ENCODE measurements at regions not wholly inside any gene's neighbourhood (a gene's known extent, or its start where the extent isn't known, plus 50 kb on each side); places are given as distances from the start of the nearest gene placed in this dataset.

DNA sequence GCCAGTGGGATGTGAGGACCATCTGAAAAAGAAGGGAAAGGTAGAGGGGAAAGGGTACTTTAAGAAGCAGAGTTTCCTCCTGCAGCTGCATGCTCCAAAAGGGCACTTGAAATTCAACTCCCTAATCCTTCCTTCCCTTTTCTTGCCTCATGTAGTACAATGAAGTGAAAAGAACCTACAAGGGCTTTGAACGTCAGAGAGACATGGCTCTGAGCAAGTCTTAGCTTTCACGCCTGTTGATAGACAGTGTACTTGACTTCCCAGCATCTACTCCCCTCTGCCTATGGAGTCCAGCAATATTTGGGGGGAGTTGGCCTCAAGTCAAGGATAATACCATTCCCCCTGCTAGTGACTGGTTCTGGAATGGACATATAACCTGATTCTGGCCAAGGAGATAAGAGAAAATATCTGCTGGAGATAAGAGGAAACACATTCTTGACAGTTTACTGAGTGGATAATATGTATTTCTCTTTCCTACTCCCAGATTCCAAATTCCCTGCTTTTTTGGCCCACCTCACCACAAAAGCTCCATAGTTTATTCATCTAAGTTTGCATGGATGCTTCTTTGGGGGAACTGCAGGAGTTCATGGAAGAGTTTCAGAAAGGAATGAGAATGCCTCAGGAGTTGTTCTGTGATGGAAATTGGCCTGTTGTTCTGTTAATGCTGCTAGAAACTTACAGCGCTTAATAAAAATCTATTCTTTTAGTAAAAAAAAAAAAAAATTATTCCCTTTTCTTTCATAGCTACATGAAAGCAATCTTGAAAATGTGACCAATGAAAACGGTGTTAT is 193.0 kb upstream of the TPM1 start:
- peaks cover 9% of the 10 kb centered on the region; the same call in 1 of the 2 replicates for H3K79me2 ChIP-seq (ENCODE audit: low read depth)
- ChIA-PET POLR2A (ENCODE audit: unreplicated experiment) (no interaction called here), CTCF (no interaction called here)
- peaks cover 46% of the 10 kb centered on the region for H3F3A ChIP-seq (ENCODE audit: insufficient read depth, low read depth)
- H3K9me2 ChIP-seq (ENCODE audit: insufficient read depth): no peaks in the 10 kb centered on the region
- H3K4me3 ChIP-seq: no peak overlapping the region
- H2AFZ ChIP-seq: no peak overlapping the region
- BruUV-seq (replicated peaks): no TSS peak
- no peak overlapping the region for H3K4me2 ChIP-seq
- TF ChIP-seq, protein P1, sequence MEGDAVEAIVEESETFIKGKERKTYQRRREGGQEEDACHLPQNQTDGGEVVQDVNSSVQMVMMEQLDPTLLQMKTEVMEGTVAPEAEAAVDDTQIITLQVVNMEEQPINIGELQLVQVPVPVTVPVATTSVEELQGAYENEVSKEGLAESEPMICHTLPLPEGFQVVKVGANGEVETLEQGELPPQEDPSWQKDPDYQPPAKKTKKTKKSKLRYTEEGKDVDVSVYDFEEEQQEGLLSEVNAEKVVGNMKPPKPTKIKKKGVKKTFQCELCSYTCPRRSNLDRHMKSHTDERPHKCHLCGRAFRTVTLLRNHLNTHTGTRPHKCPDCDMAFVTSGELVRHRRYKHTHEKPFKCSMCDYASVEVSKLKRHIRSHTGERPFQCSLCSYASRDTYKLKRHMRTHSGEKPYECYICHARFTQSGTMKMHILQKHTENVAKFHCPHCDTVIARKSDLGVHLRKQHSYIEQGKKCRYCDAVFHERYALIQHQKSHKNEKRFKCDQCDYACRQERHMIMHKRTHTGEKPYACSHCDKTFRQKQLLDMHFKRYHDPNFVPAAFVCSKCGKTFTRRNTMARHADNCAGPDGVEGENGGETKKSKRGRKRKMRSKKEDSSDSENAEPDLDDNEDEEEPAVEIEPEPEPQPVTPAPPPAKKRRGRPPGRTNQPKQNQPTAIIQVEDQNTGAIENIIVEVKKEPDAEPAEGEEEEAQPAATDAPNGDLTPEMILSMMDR (conservative IDR thresholded peaks at IDR 0.05): no peak
- no peak for TF ChIP-seq EZH2 (IDR thresholded peaks at IDR 0.05; ENCODE audit: low read depth)
- H3K9me3 ChIP-seq (ENCODE audit: insufficient read depth, low read depth): no peaks in the 10 kb centered on the region
- peaks cover 84% of the 10 kb centered on the region for H3K4me1 ChIP-seq (replicated peaks; ENCODE audit: insufficient read depth)
- no peaks in the 10 kb centered on the region for H4K20me1 ChIP-seq (ENCODE audit: insufficient read depth)
- no peaks in the 10 kb centered on the region for H3K36me3 ChIP-seq (ENCODE audit: low read depth)
- no peak for DNase-seq
- no peaks in the 10 kb centered on the region for H3K27me3 ChIP-seq (ENCODE audit: insufficient read depth, low read depth)
- peak overlapping the region; percentile 89 for H3K27ac ChIP-seq
- intact Hi-C loops (cut with micrococcal nuclease; ENCODE audit: unreplicated experiment): loop anchor here (1.0 to 5.0 kb wide), 2 partner anchors 47 to 243 kb away; no protein-coding TSS in a partner anchor

GRCh38 chr15:62850318-62850717 is 192.2 kb upstream of the TPM1 start:
- intact Hi-C loops (cut with micrococcal nuclease; ENCODE audit: unreplicated experiment): loop anchor here (1.0 to 5.0 kb wide), 2 partner anchors 46 to 242 kb away; no protein-coding TSS in a partner anchor
- H3F3A ChIP-seq (ENCODE audit: insufficient read depth, low read depth): peaks cover 49% of the 10 kb centered on the region
- no peak overlapping the region for H2AFZ ChIP-seq
- no peak for DNase-seq
- no peaks in the 10 kb centered on the region for H3K9me3 ChIP-seq (ENCODE audit: insufficient read depth, low read depth)
- ChIA-PET CTCF (no interaction called here), POLR2A (ENCODE audit: unreplicated experiment) (interaction anchor here (0.7 to 0.9 kb wide), 2 partner anchors 68 to 108 kb away, joined by 3 read pairs; no protein-coding TSS in a partner anchor)
- no peak overlapping the region for H3K4me3 ChIP-seq
- H3K79me2 ChIP-seq (ENCODE audit: low read depth): peaks cover 15% of the 10 kb centered on the region
- H3K36me3 ChIP-seq (ENCODE audit: low read depth): no peaks in the 10 kb centered on the region
- peak overlapping the region; percentile 89 for H3K27ac ChIP-seq
- no peaks in the 10 kb centered on the region for H3K9me2 ChIP-seq (ENCODE audit: insufficient read depth)
- TF ChIP-seq, protein P1 (conservative IDR thresholded peaks at IDR 0.05): no peak
- TF ChIP-seq EZH2 (IDR thresholded peaks at IDR 0.05; ENCODE audit: low read depth): no peak
- peak overlapping the region; percentile 72 for H3K4me2 ChIP-seq
- no peaks in the 10 kb centered on the region for H4K20me1 ChIP-seq (ENCODE audit: insufficient read depth)
- peaks cover 88% of the 10 kb centered on the region for H3K4me1 ChIP-seq (replicated peaks; ENCODE audit: insufficient read depth)
- no peaks in the 10 kb centered on the region for H3K27me3 ChIP-seq (ENCODE audit: insufficient read depth, low read depth)
- BruUV-seq (replicated peaks): TSS peak; percentile 95

- peaks cover 20% of the 10 kb centered on the region for H3K79me2 ChIP-seq (ENCODE audit: low read depth)
- no peak overlapping the region for H2AFZ ChIP-seq
- intact Hi-C loops (cut with micrococcal nuclease; ENCODE audit: unreplicated experiment): loop anchor here (1.0 to 5.0 kb wide), 2 partner anchors 45 to 241 kb away; no protein-coding TSS in a partner anchor
- peaks cover 54% of the 10 kb centered on the region for H3F3A ChIP-seq (ENCODE audit: insufficient read depth, low read depth)
- H3K36me3 ChIP-seq (ENCODE audit: low read depth): no peaks in the 10 kb centered on the region
- peak overlapping the region; percentile 89 for H3K27ac ChIP-seq
- H3K9me3 ChIP-seq (ENCODE audit: insufficient read depth, low read depth): no peaks in the 10 kb centered on the region
- no peaks in the 10 kb centered on the region for H4K20me1 ChIP-seq (ENCODE audit: insufficient read depth)
- BruUV-seq (replicated peaks): TSS peak; percentile 96
- ChIA-PET POLR2A (ENCODE audit: unreplicated experiment) (interaction anchor here (0.5 to 0.9 kb wide), 5 partner anchors 69 to 236 kb away, joined by 3 to 13 read pairs (median 3); no protein-coding TSS in a partner anchor), CTCF (no interaction called here)
- H3K4me3 ChIP-seq: no peak overlapping the region
- H3K9me2 ChIP-seq (ENCODE audit: insufficient read depth): no peaks in the 10 kb centered on the region
- H3K4me2 ChIP-seq: peak overlapping the region; percentile 72
- peak; percentile 60 to 85 for DNase-seq
- no peaks in the 10 kb centered on the region for H3K27me3 ChIP-seq (ENCODE audit: insufficient read depth, low read depth)
- peaks cover 88% of the 10 kb centered on the region for H3K4me1 ChIP-seq (replicated peaks; ENCODE audit: insufficient read depth)
- TF ChIP-seq EZH2 (IDR thresholded peaks at IDR 0.05; ENCODE audit: low read depth): no peak
- TF ChIP-seq, protein P1 (conservative IDR thresholded peaks at IDR 0.05): no peak
These were observed 191.7 kb upstream of the TPM1 start for GRCh38 chr15:62850791-62851291.
